KMS-11 (cell line): ENCODE measurements at regions not wholly inside any gene's neighbourhood (a gene's known extent, or its start where the extent isn't known, plus 50 kb on each side); places are given as distances from the start of the nearest gene placed in this dataset.
"Not testable (repeated sequence)": the region's sequence is repeated elsewhere in the genome, so short reads cannot be mapped to it uniquely, and the experiment has no call there.

Experiments used
- H2AFZ ChIP-seq: fragments of 200-600 bp; sonication (generic); 2 replicates; pipeline ENCODE4 v1.6.1; 2016; ENCODE audit warnings: antibody characterized with exemption, mixed run types, low read depth
- H3K27ac ChIP-seq: fragments of 200-600 bp; sonication (generic); 2 replicates; pipeline ENCODE4 v1.6.1; 2016; ENCODE audit warnings: mild to moderate bottlenecking, mixed run types
- H3K27me3 ChIP-seq: fragments of 200-600 bp; sonication (generic); 2 replicates; pipeline ENCODE4 v1.6.1; 2017; ENCODE audit warnings: mild to moderate bottlenecking, low read depth, mixed run types, moderate library complexity; ENCODE audit not compliant: insufficient read depth
- H3K36me3 ChIP-seq: fragments of 200-600 bp; sonication (generic); 2 replicates; pipeline ENCODE4 v1.6.1; 2017; ENCODE audit warnings: mild to moderate bottlenecking, mixed run types; ENCODE audit not compliant: insufficient read depth
- H3K4me1 ChIP-seq: fragments of 200-600 bp; sonication (generic); 2 replicates; pipeline ENCODE4 v1.6.1; 2016; ENCODE audit warnings: mild to moderate bottlenecking, low read depth, mixed run types; ENCODE audit not compliant: poor library complexity, severe bottlenecking
- H3K4me2 ChIP-seq: fragments of 200-600 bp; sonication (generic); 2 replicates; pipeline ENCODE4 v1.7.0; 2016; ENCODE audit warnings: mild to moderate bottlenecking, mixed run types
- H3K4me3 ChIP-seq: fragments of 200-600 bp; sonication (generic); IDR thresholded peaks from 2 replicates; pipeline ENCODE4 v1.6.1; 2017; ENCODE audit warnings: low read depth, low read length, mixed read lengths; ENCODE audit not compliant: insufficient read depth
- H3K79me2 ChIP-seq: fragments of 200-600 bp; sonication (generic); 2 replicates; pipeline ENCODE4 v1.6.1; 2016; ENCODE audit warnings: low read depth, mixed run types; ENCODE audit not compliant: insufficient read depth
- H3K9ac ChIP-seq: fragments of 200-600 bp; sonication (generic); 2 replicates; pipeline ENCODE4 v1.6.1; 2016; ENCODE audit warnings: mild to moderate bottlenecking, mixed run types
- H4K20me1 ChIP-seq: fragments of 200-600 bp; sonication (generic); 2 replicates; pipeline ENCODE4 v1.6.1; 2016; ENCODE audit warnings: mild to moderate bottlenecking, mixed run types; ENCODE audit not compliant: insufficient read depth
- CTCF ChIP-seq: fragments of 200-600 bp; sonication (generic); conservative IDR thresholded peaks from 2 replicates; pipeline ENCODE4 v1.6.1; 2017; ENCODE audit warnings: low read depth, mild to moderate bottlenecking, antibody characterized with exemption, low read length, moderate library complexity, mixed read lengths

- H2AFZ ChIP-seq = no peak overlapping the region
- no peak overlapping the region for H3K9ac ChIP-seq
- no peak overlapping the region for H3K27ac ChIP-seq
- H3K36me3 ChIP-seq = no peaks in the 10 kb centered on the region
- H3K4me3 ChIP-seq = no peak overlapping the region
- no peaks in the 10 kb centered on the region for H3K27me3 ChIP-seq
- H4K20me1 ChIP-seq = no peaks in the 10 kb centered on the region
- H3K4me1 ChIP-seq = no peaks in the 10 kb centered on the region
- no peaks in the 10 kb centered on the region for H3K79me2 ChIP-seq
- TF ChIP-seq CTCF = no peak
- no peak overlapping the region for H3K4me2 ChIP-seq
Measured at GRCh38 chr11:24199461-24199860, 297.4 kb upstream of the LUZP2 start.

- no peaks in the 10 kb centered on the region for H3K27me3 ChIP-seq
- no peak overlapping the region for H3K9ac ChIP-seq
- H3K4me3 ChIP-seq = no peak overlapping the region
- H3K36me3 ChIP-seq = no peaks in the 10 kb centered on the region
- no peaks in the 10 kb centered on the region for H4K20me1 ChIP-seq
- H3K4me2 ChIP-seq = no peak overlapping the region
- no peak overlapping the region for H3K27ac ChIP-seq
- TF ChIP-seq CTCF = no peak
- no peaks in the 10 kb centered on the region for H3K79me2 ChIP-seq
- no peaks in the 10 kb centered on the region for H3K4me1 ChIP-seq
- no peak overlapping the region for H2AFZ ChIP-seq
Measured at GRCh38 chr11:24206030-24206429, 290.8 kb upstream of the LUZP2 start.

- Histone ChIP-seq H3K27me3 (no peaks in the 10 kb centered on the region), H3K4me2 (no peak overlapping the region), H3K36me3 (no peaks in the 10 kb centered on the region), H3K9ac (no peak overlapping the region), H4K20me1 (no peaks in the 10 kb centered on the region), H3K4me1 (no peaks in the 10 kb centered on the region), H3K27ac (no peak overlapping the region), H3K4me3 (no peak overlapping the region), H3K79me2 (no peaks in the 10 kb centered on the region), H2AFZ (no peak overlapping the region)
- TF ChIP-seq CTCF = no peak
Measured at GRCh38 chr11:24206511-24206910, 290.3 kb upstream of the LUZP2 start.

GRCh38 chr11:24216488-24216887, 280.4 kb upstream of the LUZP2 start:
- Histone ChIP-seq H3K27me3 (no peaks in the 10 kb centered on the region), H3K27ac (no peak overlapping the region), H3K4me2 (no peak overlapping the region), H4K20me1 (no peaks in the 10 kb centered on the region), H2AFZ (no peak overlapping the region), H3K4me1 (no peaks in the 10 kb centered on the region), H3K79me2 (no peaks in the 10 kb centered on the region), H3K4me3 (no peak overlapping the region), H3K9ac (no peak overlapping the region), H3K36me3 (no peaks in the 10 kb centered on the region)
- TF ChIP-seq CTCF = no peak

- H4K20me1 ChIP-seq, H3K4me3 ChIP-seq, H3K27ac ChIP-seq, H2AFZ ChIP-seq, H3K4me1 ChIP-seq, H3K27me3 ChIP-seq, H3K36me3 ChIP-seq, H3K4me2 ChIP-seq, H3K79me2 ChIP-seq, H3K9ac ChIP-seq: not testable (repeated sequence)
Measured at GRCh38 chr11:24217319-24217718, 279.5 kb upstream of the LUZP2 start.
